ENCODE measurements at regions not wholly inside any gene's neighbourhood (a gene's known extent, or its start where the extent isn't known, plus 50 kb on each side); places are given as distances from the start of the nearest gene placed in this dataset.
"Not testable (repeated sequence)": the region's sequence is repeated elsewhere in the genome, so short reads cannot be mapped to it uniquely, and the experiment has no call there.

DNA sequence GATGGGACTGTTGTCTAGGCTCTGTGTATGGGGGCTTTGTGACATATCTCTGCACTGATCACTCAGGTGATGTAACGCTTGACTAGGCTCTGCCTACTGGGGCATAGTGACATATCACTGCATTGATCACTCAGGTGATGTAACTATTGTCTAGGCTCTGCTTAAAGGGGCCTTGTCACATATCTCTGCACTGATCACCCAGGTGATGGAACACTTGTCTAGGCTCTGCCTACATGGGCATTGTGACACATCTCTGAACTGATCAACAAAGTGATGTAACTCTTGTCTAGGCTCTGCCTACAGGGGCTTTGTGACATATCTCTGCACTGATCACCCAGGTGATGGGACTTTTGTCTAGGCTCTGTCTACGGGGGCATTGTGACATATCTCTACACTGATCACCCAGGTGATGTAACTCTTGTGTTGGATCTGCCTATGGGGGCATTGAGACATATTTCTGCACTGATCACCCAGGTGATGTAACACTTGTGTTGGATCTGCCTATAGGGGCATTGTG is 51.4 kb upstream of the USP14 start:
- TF ChIP-seq, protein P1, sequence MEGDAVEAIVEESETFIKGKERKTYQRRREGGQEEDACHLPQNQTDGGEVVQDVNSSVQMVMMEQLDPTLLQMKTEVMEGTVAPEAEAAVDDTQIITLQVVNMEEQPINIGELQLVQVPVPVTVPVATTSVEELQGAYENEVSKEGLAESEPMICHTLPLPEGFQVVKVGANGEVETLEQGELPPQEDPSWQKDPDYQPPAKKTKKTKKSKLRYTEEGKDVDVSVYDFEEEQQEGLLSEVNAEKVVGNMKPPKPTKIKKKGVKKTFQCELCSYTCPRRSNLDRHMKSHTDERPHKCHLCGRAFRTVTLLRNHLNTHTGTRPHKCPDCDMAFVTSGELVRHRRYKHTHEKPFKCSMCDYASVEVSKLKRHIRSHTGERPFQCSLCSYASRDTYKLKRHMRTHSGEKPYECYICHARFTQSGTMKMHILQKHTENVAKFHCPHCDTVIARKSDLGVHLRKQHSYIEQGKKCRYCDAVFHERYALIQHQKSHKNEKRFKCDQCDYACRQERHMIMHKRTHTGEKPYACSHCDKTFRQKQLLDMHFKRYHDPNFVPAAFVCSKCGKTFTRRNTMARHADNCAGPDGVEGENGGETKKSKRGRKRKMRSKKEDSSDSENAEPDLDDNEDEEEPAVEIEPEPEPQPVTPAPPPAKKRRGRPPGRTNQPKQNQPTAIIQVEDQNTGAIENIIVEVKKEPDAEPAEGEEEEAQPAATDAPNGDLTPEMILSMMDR (IDR thresholded peaks at IDR 0.05; ENCODE audit: low read depth, low read length): not testable (repeated sequence)
- not testable (repeated sequence) for TF ChIP-seq EZH2phosphoT487 (IDR thresholded peaks at IDR 0.05; ENCODE audit: low read depth)
